Keratinocyte (primary cell): ENCODE measurements at regions not wholly inside any gene's neighbourhood (a gene's known extent, or its start where the extent isn't known, plus 50 kb on each side); places are given as distances from the start of the nearest gene placed in this dataset.

Experiments
- EZH2 ChIP-seq: IDR thresholded peaks from one replicate; pipeline ENCODE4 v1.6.1; 2012; ENCODE audit warnings: inconsistent platforms, mild to moderate bottlenecking, low read length, moderate library complexity
- TF ChIP-seq, protein P1 (sequence below), 3 experiments: IDR thresholded peaks in 1 of 3; conservative IDR thresholded peaks in 1 of 3; optimal IDR thresholded peaks in 1 of 3; 2 replicates in 2 of 3; 3 replicates in 1 of 3; pipeline versions ENCODE3 to v1.5.1; 2011; ENCODE audit warnings: low read length in 3 of 3, mild to moderate bottlenecking in 3 of 3, moderate library complexity in 2 of 3, control low read depth in 1 of 3, inconsistent platforms in 1 of 3; ENCODE audit not compliant: insufficient read depth in 2 of 3; ENCODE audit errors: extremely low read depth in 1 of 3

DNA sequence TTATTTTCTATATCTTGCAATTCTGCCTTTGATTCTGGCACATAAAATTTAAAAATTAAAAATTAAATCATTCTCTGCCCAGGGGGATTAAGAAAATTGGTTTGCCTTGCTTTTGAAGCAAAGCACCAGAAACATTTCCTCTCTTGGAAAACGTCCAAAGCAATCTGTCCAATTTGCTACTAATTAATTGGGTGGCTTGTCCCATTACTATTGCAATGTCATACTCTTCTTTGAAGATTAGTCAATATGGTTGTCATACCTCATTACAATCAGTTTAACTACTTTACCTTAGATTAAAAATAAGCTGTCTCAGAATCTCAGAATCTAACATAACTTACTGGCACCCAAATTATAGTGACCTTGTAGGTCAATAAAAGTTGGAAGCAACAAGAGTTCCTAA is 208.8 kb downstream of the TMA16 start:
- TF ChIP-seq EZH2: no peak
- TF ChIP-seq, protein P1, sequence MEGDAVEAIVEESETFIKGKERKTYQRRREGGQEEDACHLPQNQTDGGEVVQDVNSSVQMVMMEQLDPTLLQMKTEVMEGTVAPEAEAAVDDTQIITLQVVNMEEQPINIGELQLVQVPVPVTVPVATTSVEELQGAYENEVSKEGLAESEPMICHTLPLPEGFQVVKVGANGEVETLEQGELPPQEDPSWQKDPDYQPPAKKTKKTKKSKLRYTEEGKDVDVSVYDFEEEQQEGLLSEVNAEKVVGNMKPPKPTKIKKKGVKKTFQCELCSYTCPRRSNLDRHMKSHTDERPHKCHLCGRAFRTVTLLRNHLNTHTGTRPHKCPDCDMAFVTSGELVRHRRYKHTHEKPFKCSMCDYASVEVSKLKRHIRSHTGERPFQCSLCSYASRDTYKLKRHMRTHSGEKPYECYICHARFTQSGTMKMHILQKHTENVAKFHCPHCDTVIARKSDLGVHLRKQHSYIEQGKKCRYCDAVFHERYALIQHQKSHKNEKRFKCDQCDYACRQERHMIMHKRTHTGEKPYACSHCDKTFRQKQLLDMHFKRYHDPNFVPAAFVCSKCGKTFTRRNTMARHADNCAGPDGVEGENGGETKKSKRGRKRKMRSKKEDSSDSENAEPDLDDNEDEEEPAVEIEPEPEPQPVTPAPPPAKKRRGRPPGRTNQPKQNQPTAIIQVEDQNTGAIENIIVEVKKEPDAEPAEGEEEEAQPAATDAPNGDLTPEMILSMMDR (optimal IDR thresholded peaks at IDR 0.05 in 1 of 3, IDR thresholded peaks at IDR 0.05 in 1 of 3, conservative IDR thresholded peaks at IDR 0.05 in 1 of 3; ENCODE audit: extremely low read depth in 1 of 3, insufficient read depth in 2 of 3, low read length in 3 of 3): no peak
